Panc1 (cell line): ENCODE measurements at regions not wholly inside any gene's neighbourhood (a gene's known extent, or its start where the extent isn't known, plus 50 kb on each side); places are given as distances from the start of the nearest gene placed in this dataset.

Source experiments
- CTCF ChIP-seq: fragments of 450-650 bp; IDR thresholded peaks from 2 replicates; pipeline ENCODE4 v1.5.1; 2017; ENCODE audit warnings: mild to moderate bottlenecking
- POLR2AphosphoS5 ChIP-seq: IDR thresholded peaks from 2 replicates; pipeline ENCODE4 v1.6.1; 2012; ENCODE audit warnings: mild to moderate bottlenecking, low read depth, low read length, moderate library complexity
- SIN3A ChIP-seq: IDR thresholded peaks from 2 replicates; pipeline ENCODE4 v1.6.1; 2012; ENCODE audit warnings: low read depth, mild to moderate bottlenecking, low read length, moderate library complexity, borderline replicate concordance; ENCODE audit not compliant: insufficient read depth

- no peak for TF ChIP-seq CTCF
- no peak for TF ChIP-seq SIN3A
- no peak for TF ChIP-seq POLR2AphosphoS5
Measured at GRCh38 chr4:24742773-24743172, 52.6 kb upstream of the SOD3 start.
